GM23338 (cell line): ENCODE measurements at regions not wholly inside any gene's neighbourhood (a gene's known extent, or its start where the extent isn't known, plus 50 kb on each side); places are given as distances from the start of the nearest gene placed in this dataset.

Source experiments
- ATAC-seq: fragments of 200-7000 bp; cut with Tn5 transposase; 3 replicates; pipeline ENCODE4 v1.9.1; 2020
- DNase-seq: peaks from one replicate; pipeline ENCODE4 v3.0.0-alpha.2; 2015; ENCODE audit warnings: low spot score
- H2AFZ ChIP-seq: fragments of 200-600 bp; sonication (generic); 2 replicates; pipeline ENCODE4 v1.8.0; 2016; ENCODE audit warnings: antibody characterized with exemption, mild to moderate bottlenecking, moderate library complexity
- H3F3A ChIP-seq: fragments of 200-600 bp; sonication (generic); replicated peaks from 2 replicates; pipeline ENCODE4 v1.8.0; 2017; ENCODE audit warnings: antibody characterized with exemption, mixed run types, low read depth
- H3K27ac ChIP-seq: fragments of 200-600 bp; sonication (generic); 2 replicates; pipeline ENCODE4 v1.6.1; 2016; ENCODE audit warnings: low read depth
- H3K27me3 ChIP-seq: fragments of 200-600 bp; sonication (generic); 2 replicates; pipeline ENCODE4 v1.8.0; 2016; ENCODE audit warnings: mild to moderate bottlenecking, mixed run types, moderate library complexity; ENCODE audit not compliant: insufficient read depth
- H3K36me3 ChIP-seq: fragments of 200-600 bp; sonication (generic); 2 replicates; pipeline ENCODE4 v1.8.0; 2016; ENCODE audit warnings: mild to moderate bottlenecking; ENCODE audit not compliant: insufficient read depth
- H3K4me1 ChIP-seq: fragments of 200-600 bp; sonication (generic); 2 replicates; pipeline ENCODE4 v1.8.0; 2016; ENCODE audit warnings: mild to moderate bottlenecking, moderate library complexity; ENCODE audit not compliant: insufficient read depth
- H3K4me2 ChIP-seq: fragments of 200-600 bp; sonication (generic); 2 replicates; pipeline ENCODE4 v1.7.1; 2017; ENCODE audit warnings: mixed run types
- H3K4me3 ChIP-seq: fragments of 200-600 bp; sonication (generic); 2 replicates; pipeline ENCODE4 v1.6.1; 2016; ENCODE audit warnings: mixed run types
- H3K79me2 ChIP-seq: fragments of 200-600 bp; sonication (generic); replicated peaks from 2 replicates; pipeline ENCODE4 v1.8.0; 2017; ENCODE audit warnings: mild to moderate bottlenecking; ENCODE audit not compliant: insufficient read depth
- H3K9me2 ChIP-seq: fragments of 200-600 bp; sonication (generic); 2 replicates; pipeline ENCODE4 v1.8.0; 2017; ENCODE audit not compliant: insufficient read depth
- H4K20me1 ChIP-seq: fragments of 200-600 bp; sonication (generic); replicated peaks from 2 replicates; pipeline ENCODE4 v1.8.0; 2017; ENCODE audit warnings: mild to moderate bottlenecking; ENCODE audit not compliant: insufficient read depth
- H3K27ac Mint-ChIP-seq: 2 replicates; pipeline ENCODE4 v1.8.0; 2020; ENCODE audit warnings: inconsistent platforms, mild to moderate bottlenecking, moderate library complexity, mixed read lengths
- H3K27me3 Mint-ChIP-seq: 3 replicates; pipeline ENCODE4 v1.8.0; 2022; ENCODE audit warnings: low read depth, mild to moderate bottlenecking, moderate library complexity, mixed read lengths, inconsistent platforms; ENCODE audit not compliant: insufficient read depth, poor library complexity
- H3K36me3 Mint-ChIP-seq: 3 replicates; pipeline ENCODE4 v1.8.0; 2021; ENCODE audit warnings: low read depth, mild to moderate bottlenecking, inconsistent platforms, moderate library complexity, mixed read lengths
- H3K4me1 Mint-ChIP-seq: 3 replicates; pipeline ENCODE4 v1.8.0; 2020; ENCODE audit warnings: mild to moderate bottlenecking, inconsistent platforms, mixed read lengths
- H3K4me3 Mint-ChIP-seq: 3 replicates; pipeline ENCODE4 v1.8.0; 2021; ENCODE audit warnings: moderate library complexity, mild to moderate bottlenecking, inconsistent platforms, mixed read lengths
- H3K9me3 Mint-ChIP-seq: 3 replicates; pipeline ENCODE4 v1.8.0; 2020; ENCODE audit warnings: moderate library complexity, mild to moderate bottlenecking, inconsistent platforms, mixed read lengths
- CREB1 ChIP-seq: fragments of 250-450 bp; sonication (Bioruptor Pico); IDR thresholded peaks from 2 replicates; pipeline ENCODE4 v1.5.0; 2020; ENCODE audit warnings: low read depth, mild to moderate bottlenecking, moderate library complexity
- ETS1 ChIP-seq: IDR thresholded peaks from 2 replicates; pipeline ENCODE4 v1.6.1; 2016; ENCODE audit warnings: antibody characterized with exemption
- EZH2 ChIP-seq: fragments of 200-600 bp; sonication (generic); IDR thresholded peaks from one replicate; pipeline ENCODE4 v1.8.0; 2017; ENCODE audit warnings: antibody characterized with exemption, mild to moderate bottlenecking, low read depth; ENCODE audit not compliant: unreplicated experiment
- EZH2phosphoT487 ChIP-seq: fragments of 200-600 bp; sonication (generic); IDR thresholded peaks from one replicate; pipeline ENCODE4 v1.8.1; 2018; ENCODE audit warnings: antibody characterized with exemption; ENCODE audit not compliant: unreplicated experiment
- NANOG ChIP-seq: IDR thresholded peaks from 2 replicates; pipeline ENCODE4 v1.6.1; 2016; ENCODE audit warnings: antibody characterized with exemption, borderline replicate concordance
- POLR2AphosphoS5 ChIP-seq: IDR thresholded peaks from 2 replicates; pipeline ENCODE4 v1.6.1; 2016; ENCODE audit warnings: antibody characterized with exemption, low read depth
- STAT1 ChIP-seq: IDR thresholded peaks from one replicate; pipeline ENCODE4 v1.6.1; 2016; ENCODE audit warnings: antibody characterized with exemption; ENCODE audit not compliant: unreplicated experiment
- ZNF331 ChIP-seq: fragments of 250-450 bp; sonication (Bioruptor Pico); IDR thresholded peaks from 2 replicates; pipeline ENCODE4 v1.5.0; 2020; ENCODE audit warnings: low read depth, mild to moderate bottlenecking, moderate library complexity
- TF ChIP-seq, protein P1 (sequence below): IDR thresholded peaks from one replicate; pipeline ENCODE4 v1.6.1; 2018; ENCODE audit warnings: antibody characterized with exemption; ENCODE audit not compliant: unreplicated experiment

DNA sequence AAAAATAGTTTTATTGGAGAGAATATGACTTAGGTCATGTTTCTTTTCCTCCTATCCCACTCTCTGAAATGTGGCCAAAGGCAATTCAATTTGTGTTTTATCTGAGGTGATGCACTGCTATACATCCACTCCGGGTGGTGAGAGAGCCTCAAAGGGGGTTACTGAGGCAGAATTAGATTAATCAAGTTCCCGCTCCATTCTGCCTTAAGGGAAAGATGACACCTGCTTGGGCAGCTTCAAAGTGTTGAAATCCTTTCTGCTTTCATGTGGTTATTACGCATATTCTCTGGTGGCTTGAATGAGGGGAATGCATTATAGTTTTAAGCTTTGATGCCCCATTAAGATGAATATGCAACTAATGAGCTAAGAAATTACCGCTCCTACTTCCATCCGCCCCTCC lies 213.0 kb upstream of the TMEFF2 start (continued):
- TF ChIP-seq, protein P1, sequence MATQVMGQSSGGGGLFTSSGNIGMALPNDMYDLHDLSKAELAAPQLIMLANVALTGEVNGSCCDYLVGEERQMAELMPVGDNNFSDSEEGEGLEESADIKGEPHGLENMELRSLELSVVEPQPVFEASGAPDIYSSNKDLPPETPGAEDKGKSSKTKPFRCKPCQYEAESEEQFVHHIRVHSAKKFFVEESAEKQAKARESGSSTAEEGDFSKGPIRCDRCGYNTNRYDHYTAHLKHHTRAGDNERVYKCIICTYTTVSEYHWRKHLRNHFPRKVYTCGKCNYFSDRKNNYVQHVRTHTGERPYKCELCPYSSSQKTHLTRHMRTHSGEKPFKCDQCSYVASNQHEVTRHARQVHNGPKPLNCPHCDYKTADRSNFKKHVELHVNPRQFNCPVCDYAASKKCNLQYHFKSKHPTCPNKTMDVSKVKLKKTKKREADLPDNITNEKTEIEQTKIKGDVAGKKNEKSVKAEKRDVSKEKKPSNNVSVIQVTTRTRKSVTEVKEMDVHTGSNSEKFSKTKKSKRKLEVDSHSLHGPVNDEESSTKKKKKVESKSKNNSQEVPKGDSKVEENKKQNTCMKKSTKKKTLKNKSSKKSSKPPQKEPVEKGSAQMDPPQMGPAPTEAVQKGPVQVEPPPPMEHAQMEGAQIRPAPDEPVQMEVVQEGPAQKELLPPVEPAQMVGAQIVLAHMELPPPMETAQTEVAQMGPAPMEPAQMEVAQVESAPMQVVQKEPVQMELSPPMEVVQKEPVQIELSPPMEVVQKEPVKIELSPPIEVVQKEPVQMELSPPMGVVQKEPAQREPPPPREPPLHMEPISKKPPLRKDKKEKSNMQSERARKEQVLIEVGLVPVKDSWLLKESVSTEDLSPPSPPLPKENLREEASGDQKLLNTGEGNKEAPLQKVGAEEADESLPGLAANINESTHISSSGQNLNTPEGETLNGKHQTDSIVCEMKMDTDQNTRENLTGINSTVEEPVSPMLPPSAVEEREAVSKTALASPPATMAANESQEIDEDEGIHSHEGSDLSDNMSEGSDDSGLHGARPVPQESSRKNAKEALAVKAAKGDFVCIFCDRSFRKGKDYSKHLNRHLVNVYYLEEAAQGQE: no peak
- TF ChIP-seq EZH2phosphoT487: no peak
- no peak for TF ChIP-seq EZH2

GRCh38 chr2:192398236-192398635 lies 203.5 kb upstream of the TMEFF2 start:
- no peak for ATAC-seq
- no peaks in the 10 kb centered on the region for H3K79me2 ChIP-seq
- peaks cover 5% of the 10 kb centered on the region; the same call in 2 of the 3 replicates for H3K4me1 Mint-ChIP-seq
- no peak for DNase-seq
- H3K4me3 ChIP-seq: no peak overlapping the region
- no peak overlapping the region for H3K27ac ChIP-seq
- H2AFZ ChIP-seq: no peak overlapping the region
- H3K4me3 Mint-ChIP-seq: no peak overlapping the region
- H3K4me1 ChIP-seq: no peaks in the 10 kb centered on the region
- H3K9me3 Mint-ChIP-seq: no peaks in the 10 kb centered on the region
- no peaks in the 10 kb centered on the region for H3F3A ChIP-seq
- no peaks in the 10 kb centered on the region for H3K36me3 Mint-ChIP-seq
- H3K9me2 ChIP-seq: no peaks in the 10 kb centered on the region
- no peak overlapping the region for H3K27ac Mint-ChIP-seq
- no peak overlapping the region for H3K4me2 ChIP-seq
- H3K27me3 ChIP-seq: no peaks in the 10 kb centered on the region
- no peaks in the 10 kb centered on the region for H3K36me3 ChIP-seq
- no peaks in the 10 kb centered on the region for H3K27me3 Mint-ChIP-seq
- H4K20me1 ChIP-seq: no peaks in the 10 kb centered on the region
- TF ChIP-seq, protein P1: no peak
- no peak for TF ChIP-seq EZH2
- no peak for TF ChIP-seq ZNF331
- no peak for TF ChIP-seq NANOG
- no peak for TF ChIP-seq ETS1
- TF ChIP-seq STAT1: no peak
- no peak for TF ChIP-seq POLR2AphosphoS5
- TF ChIP-seq CREB1 (CRISPR knock-in tag): no peak
- no peak for TF ChIP-seq EZH2phosphoT487
